Sciatic nerve (tissue), 2 donors: ENCODE measurements at regions not wholly inside any gene's neighbourhood (a gene's known extent, or its start where the extent isn't known, plus 50 kb on each side); places are given as distances from the start of the nearest gene placed in this dataset.
"Not testable (repeated sequence)": the region's sequence is repeated elsewhere in the genome, so short reads cannot be mapped to it uniquely, and the experiment has no call there.

Experiments used
- ATAC-seq: fragments of 200-7000 bp; cut with Tn5 transposase; one replicate; pipeline ENCODE4 v1.9.1; 2020; ENCODE audit warnings: mild to moderate bottlenecking, moderate library complexity
- DNase-seq: peaks from one replicate; pipeline ENCODE4 v3.0.0-alpha.2; 2020; ENCODE audit warnings: low spot score
- intact Hi-C: fragments of 100-400 bp; cut with DNase I; formaldehyde crosslinking; loops from one replicate; pipeline ENCODE4 v1.14.2; 2022
- donor health status: DM: no; HTN: no; CAD: no.
- donor health status: DM: no; HTN: no; CAD: no.

GRCh38 chr12:73136386-73136785 is 864.2 kb downstream of the TRHDE start:
- intact Hi-C loops, result no loop called here
- no peak for DNase-seq
- no peak for ATAC-seq

GRCh38 chr12:73139642-73140041 is 867.5 kb downstream of the TRHDE start:
- ATAC-seq, intact Hi-C loops, DNase-seq: not testable (repeated sequence)

- DNase-seq, result no peak
- no peak for ATAC-seq
These were observed 886.2 kb downstream of the TRHDE start for GRCh38 chr12:73158341-73158740.

DNA sequence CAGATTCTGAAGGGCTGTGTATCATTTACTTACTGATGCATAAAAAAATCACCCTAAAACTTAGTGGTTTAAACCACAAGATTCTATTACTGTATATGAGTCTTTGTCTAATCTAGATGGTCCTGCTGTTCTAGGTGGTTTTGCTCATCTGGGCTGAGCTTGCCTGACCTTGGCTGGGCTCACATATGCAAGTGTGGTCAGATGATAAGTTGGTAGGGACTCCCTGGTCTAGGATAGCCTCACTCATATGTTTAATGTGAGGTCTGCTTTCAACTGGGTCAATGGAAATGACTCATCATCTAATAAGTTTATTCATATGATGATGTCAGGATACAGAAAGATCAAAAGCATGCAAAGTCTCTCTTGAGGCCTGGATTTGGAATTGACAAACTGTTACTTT is 887.8 kb downstream of the TRHDE start:
- DNase-seq (no peak), ATAC-seq (no peak)
- intact Hi-C loops, result no loop called here

More at GRCh38 chr12:73158341-73158740, 886.2 kb downstream of the TRHDE start:
- intact Hi-C loops, result no loop called here

- intact Hi-C loops, result no loop called here
- DNase-seq, result no peak
- no peak for ATAC-seq
These were observed 889.8 kb downstream of the TRHDE start for GRCh38 chr12:73161970-73162369.

GRCh38 chr12:73180734-73181133 is 908.6 kb downstream of the TRHDE start:
- DNase-seq (no peak), ATAC-seq (peak; percentile 10)
- intact Hi-C loops, result no loop called here

DNA sequence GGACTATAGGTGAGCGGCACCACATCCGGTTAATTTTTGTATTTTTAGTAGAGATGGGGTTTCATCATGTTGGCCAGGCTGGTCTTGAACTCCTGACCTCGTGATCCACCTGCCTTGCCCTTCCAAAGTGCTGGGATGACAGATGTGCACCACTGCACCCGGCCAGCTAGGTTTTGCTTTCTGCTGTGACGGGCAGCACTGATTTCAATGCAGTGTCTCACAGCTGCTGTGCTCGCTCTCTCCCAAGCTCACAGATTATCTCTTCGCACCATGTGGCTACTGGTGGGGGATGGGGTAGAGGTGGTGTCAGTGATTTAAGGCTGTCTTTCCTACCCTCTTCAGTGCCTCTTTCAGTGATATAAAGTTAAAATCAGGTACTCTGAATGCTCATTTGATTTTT is 909.1 kb downstream of the TRHDE start:
- DNase-seq, result no peak
- intact Hi-C loops, result no loop called here
- ATAC-seq, result no peak

DNA sequence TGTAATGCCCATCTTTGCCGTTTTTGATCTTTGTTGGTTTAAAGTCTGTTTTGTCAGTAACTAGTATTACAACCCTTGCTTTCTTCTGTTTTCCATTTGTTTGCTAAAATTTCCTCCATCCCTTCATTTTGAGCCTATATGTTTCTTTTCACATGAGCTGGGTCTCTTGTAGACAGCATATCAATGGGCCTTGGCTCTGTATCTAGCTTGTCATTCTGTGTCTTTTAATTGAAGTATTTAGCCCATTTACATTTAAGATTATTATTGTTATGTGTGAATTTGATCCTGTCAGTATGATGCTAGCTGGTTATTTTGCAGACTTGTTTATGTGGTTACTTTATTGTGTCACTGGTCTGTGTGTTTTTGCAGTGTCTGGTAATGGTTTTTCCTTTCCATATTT is 913.2 kb downstream of the TRHDE start:
- DNase-seq (no peak), ATAC-seq (no peak)
- intact Hi-C loops, result no loop called here

DNA sequence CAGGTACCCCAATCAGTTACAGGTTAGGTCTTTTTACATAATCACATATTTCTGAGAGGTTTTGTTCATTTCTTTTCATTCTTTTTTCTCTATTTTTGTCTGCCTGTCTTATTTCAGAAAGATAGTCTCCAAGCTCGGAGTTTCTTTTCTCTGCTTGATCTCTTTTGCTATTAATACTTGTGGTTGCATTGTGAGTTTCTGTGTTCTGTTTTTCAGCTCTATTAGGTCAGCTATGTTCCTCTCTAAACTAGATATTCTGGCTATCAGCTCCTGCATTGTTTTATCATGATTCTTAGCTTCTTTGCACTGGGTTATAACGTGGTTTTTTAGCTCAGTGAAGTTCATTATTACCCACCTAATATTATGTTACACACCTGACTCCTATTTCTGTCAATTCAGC is 914.1 kb downstream of the TRHDE start:
- ATAC-seq, result no peak
- DNase-seq, result no peak
- intact Hi-C loops, result no loop called here

- intact Hi-C loops, result no loop called here
- ATAC-seq, result no peak
- DNase-seq, result no peak
These were observed 915.6 kb downstream of the TRHDE start for GRCh38 chr12:73187765-73188164.

GRCh38 chr12:73210548-73211204 is 938.5 kb downstream of the TRHDE start:
- ATAC-seq (no peak), DNase-seq (no peak)
- intact Hi-C loops, result no loop called here

- DNase-seq (no peak), ATAC-seq (no peak)
- intact Hi-C loops, result no loop called here
These were observed 948.8 kb downstream of the TRHDE start for GRCh38 chr12:73220951-73221350.

- DNase-seq (no peak), ATAC-seq (no peak)
- intact Hi-C loops, result no loop called here
These were observed 949.2 kb downstream of the TRHDE start for GRCh38 chr12:73221398-73221797.

DNA sequence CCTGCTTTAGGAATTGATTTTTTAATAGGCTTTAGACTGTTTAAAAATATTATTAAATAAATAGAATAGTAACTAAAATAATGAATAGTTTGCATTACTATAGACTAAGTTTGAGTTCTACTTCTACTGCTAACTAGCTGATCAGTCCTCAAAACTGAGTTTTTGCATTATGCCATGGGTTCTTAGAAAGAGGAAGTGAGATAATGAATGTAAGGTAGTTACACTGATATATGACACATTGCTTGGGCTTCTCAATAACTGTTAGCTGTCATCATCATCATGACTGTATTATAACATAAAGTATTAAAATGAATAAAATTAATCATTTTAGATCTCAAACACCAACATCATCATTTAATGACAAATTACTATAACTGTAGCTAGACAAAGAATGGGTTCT is 949.7 kb downstream of the TRHDE start:
- DNase-seq (no peak), ATAC-seq (no peak)
- intact Hi-C loops, result no loop called here

GRCh38 chr12:73225371-73225937 is 953.3 kb downstream of the TRHDE start:
- intact Hi-C loops, result no loop called here
- DNase-seq, result no peak
- no peak for ATAC-seq

- intact Hi-C loops, result no loop called here
- DNase-seq (no peak), ATAC-seq (no peak)
These were observed 953.8 kb downstream of the TRHDE start for GRCh38 chr12:73225941-73226340.

DNA sequence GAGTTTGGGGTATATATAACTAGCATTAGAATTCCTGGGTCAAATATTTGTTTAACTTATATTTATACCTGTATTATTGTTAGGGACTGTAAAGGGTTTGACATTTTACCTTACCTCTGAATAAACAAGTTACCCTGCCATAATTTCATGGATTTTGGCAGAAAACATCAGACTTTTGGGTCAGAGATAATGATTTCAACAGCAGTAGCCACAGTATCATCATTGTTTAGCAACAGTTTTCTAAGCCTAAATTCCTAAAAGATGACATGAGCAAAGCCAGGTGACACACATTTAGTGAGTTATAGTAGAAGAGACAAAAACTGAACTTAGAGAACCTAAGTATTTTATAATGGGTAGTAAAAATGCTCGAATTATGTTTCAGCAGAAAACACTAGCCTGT is 954.4 kb downstream of the TRHDE start:
- ATAC-seq (no peak), DNase-seq (no peak)
- intact Hi-C loops, result no loop called here

DNA sequence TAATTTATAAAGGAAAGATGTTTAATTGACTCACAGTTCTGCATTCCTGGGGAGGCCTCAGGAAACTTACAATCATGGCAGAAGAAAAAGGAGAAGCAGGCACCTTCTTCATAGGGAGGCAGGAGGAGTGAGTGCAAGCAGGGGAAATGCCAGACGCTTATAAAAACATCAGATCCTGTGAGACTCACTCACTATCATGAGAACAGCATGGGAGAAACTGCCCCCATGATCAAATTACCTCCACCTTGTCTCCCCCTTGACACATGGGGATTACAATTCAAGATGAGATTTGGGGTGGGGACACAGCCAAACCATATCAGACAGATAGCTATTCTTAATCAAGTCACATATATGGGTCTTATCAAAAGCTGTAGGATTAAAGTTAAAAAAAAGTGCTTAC is 956.7 kb downstream of the TRHDE start:
- ATAC-seq, intact Hi-C loops, DNase-seq: not testable (repeated sequence)

DNA sequence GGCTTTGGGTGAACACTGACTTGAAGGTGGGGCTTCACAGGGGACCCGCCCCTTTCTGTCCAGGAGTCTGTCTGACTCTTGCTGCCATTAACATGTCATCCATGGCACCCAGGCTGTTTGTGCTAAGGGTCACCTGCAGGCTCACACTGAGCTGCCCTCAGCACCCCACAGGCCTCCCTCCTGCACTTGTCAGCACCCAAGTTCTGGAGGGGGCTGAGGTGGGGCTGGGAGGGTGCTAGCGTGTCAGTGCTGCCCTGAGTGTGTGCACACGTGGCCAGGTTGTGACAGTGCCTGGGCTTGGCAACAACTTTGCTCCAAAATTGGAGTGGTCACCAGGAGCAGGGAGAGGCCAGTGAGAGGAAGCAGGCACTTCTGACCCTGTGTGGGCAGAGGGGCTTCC is 963.2 kb downstream of the TRHDE start:
- intact Hi-C loops, result no loop called here
- ATAC-seq, result no peak
- DNase-seq, result no peak

DNA sequence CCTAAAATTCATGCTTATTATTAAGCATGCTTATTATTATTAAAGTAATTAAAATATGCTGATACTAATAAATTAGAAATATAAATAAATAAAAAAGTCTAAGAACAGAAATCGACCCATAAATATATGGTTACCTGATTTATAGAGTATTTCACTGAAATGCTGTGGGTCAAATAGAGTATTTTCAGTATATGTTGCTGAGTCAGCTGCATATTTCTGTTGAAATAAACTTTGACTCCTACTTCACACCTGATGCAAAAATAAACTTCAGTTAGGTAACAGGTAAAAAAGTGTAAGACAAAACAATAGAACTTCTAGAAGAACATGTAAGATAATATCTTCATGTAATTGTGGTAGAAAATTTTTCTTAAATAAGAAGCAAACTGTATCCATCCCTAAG is 967.9 kb downstream of the TRHDE start:
- ATAC-seq (no peak), DNase-seq (no peak)
- intact Hi-C loops, result no loop called here

DNA sequence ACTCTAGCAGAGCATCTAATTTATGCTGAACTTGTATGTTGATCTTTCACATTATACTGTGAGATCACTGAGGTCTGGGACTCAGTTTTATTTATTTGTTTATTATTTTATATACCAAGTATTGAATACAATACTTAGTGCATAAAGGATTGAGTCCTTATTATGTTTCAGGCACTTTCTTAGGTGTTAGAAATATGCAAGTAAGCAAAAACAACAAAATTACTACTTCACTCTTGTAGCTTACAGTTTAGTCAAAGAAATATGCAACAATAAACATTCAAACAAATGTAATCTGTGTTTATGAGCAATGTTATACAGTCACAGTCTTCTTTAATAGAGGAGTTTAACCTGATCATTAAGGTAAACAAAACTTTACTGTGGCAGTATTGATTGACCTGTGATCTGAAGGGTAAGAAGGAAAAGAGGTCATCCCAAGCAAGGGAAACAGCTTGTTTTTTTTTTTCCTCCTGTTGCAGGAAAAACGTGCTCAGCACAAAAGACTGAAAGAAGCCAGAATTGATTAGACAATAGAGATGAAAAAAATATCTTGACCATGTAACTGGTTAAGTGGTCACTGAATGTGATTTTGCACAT is 990.7 kb downstream of the TRHDE start:
- intact Hi-C loops, result no loop called here
- no peak for ATAC-seq

More for the DNA sequence above, 990.7 kb downstream of the TRHDE start:
- no peak for DNase-seq
